ENCODE measurements at regions not wholly inside any gene's neighbourhood (a gene's known extent, or its start where the extent isn't known, plus 50 kb on each side); places are given as distances from the start of the nearest gene placed in this dataset.
A peak's percentile ranks its signal among the peaks of the same experiment; 100 is the strongest.

- H3K27me3 ChIP-seq = no peaks in the 10 kb centered on the region
- no peak overlapping the region for H3K4me3 ChIP-seq (replicated peaks in 1 of 3)
- 97 to 98% methylated on average over 6 of the region's 6 CpGs for WGBS, 2 donors
- no peaks in the 10 kb centered on the region for H3K9me3 ChIP-seq
- DNase-seq = no peak
- TF ChIP-seq POLR2A (IDR thresholded peaks at IDR 0.05) = no peak
- peaks cover 41 to 46% of the 10 kb centered on the region in 2 donors for H3K4me1 ChIP-seq
- intact Hi-C loops (cut with DNase I) = no loop called here
- peak overlapping the region in 2 of 3 donors; percentile 68 to 83 for H3K27ac ChIP-seq
- no peaks in the 10 kb centered on the region for H3K36me3 ChIP-seq
These were observed 58.8 kb upstream of the ERRFI1 start for GRCh38 chr1:8084913-8085312.

GRCh38 chr1:8083739-8084484 is 57.8 kb upstream of the ERRFI1 start:
- no peak for TF ChIP-seq CTCF (IDR thresholded peaks at IDR 0.05)
- no peak for TF ChIP-seq POLR2A (IDR thresholded peaks at IDR 0.05)
- Histone ChIP-seq H3K36me3 (no peaks in the 10 kb centered on the region), H3K27me3 (no peaks in the 10 kb centered on the region), H3K27ac (peak overlapping the region; percentile 68 to 83 (median 74)), H3K4me1 (peaks cover 47 to 54% of the 10 kb centered on the region in 2 donors), H3K4me3 (replicated peaks in 1 of 3) (no peak overlapping the region), H3K9me3 (no peaks in the 10 kb centered on the region)
- 53 to 62% methylated on average over 9 of the region's 9 CpGs for WGBS, 2 donors
- intact Hi-C loops (cut with DNase I) = no loop called here
- DNase-seq = no peak

- Histone ChIP-seq H3K4me3 (replicated peaks in 1 of 3) (no peak overlapping the region), H3K27me3 (no peaks in the 10 kb centered on the region), H3K36me3 (no peaks in the 10 kb centered on the region), H3K27ac (peak overlapping the region; percentile 68 to 83 (median 74)), H3K4me1 (peaks cover 51 to 58% of the 10 kb centered on the region in 2 donors), H3K9me3 (no peaks in the 10 kb centered on the region)
- TF ChIP-seq POLR2A (IDR thresholded peaks at IDR 0.05) = no peak
- no peak for TF ChIP-seq CTCF (IDR thresholded peaks at IDR 0.05)
- 60 to 67% methylated on average over 2 of the region's 2 CpGs for WGBS, 2 donors
- DNase-seq = no peak
- intact Hi-C loops (cut with DNase I) = no loop called here
These were observed 56.8 kb upstream of the ERRFI1 start for GRCh38 chr1:8082945-8083344.

GRCh38 chr1:8078176-8078671 is 52.1 kb upstream of the ERRFI1 start:
- Histone ChIP-seq H3K36me3 (no peaks in the 10 kb centered on the region), H3K27ac (peak overlapping the region; percentile 93 to 98 (median 96)), H3K27me3 (no peaks in the 10 kb centered on the region), H3K4me3 (replicated peaks in 1 of 3) (peak overlapping the region in 1 of 3 donors; percentile 4), H3K4me1 (peaks cover 62 to 74% of the 10 kb centered on the region in 2 donors), H3K9me3 (no peaks in the 10 kb centered on the region)
- intact Hi-C loops (cut with DNase I) = no loop called here
- no peak for TF ChIP-seq CTCF (IDR thresholded peaks at IDR 0.05)
- TF ChIP-seq POLR2A (IDR thresholded peaks at IDR 0.05) = peak in 1 of 2 donors; percentile 89
- DNase-seq = peak; percentile 63 to 65
- WGBS, 2 donors = 32 to 41% methylated on average over 6 of the region's 6 CpGs

- WGBS, 2 donors = 43 to 54% methylated on average over 4 of the region's 4 CpGs
- no peak overlapping the region for H3K4me3 ChIP-seq (replicated peaks in 1 of 3)
- no peaks in the 10 kb centered on the region for H3K27me3 ChIP-seq
- peak overlapping the region; percentile 93 to 98 (median 96) for H3K27ac ChIP-seq
- H3K4me1 ChIP-seq = peaks cover 56 to 69% of the 10 kb centered on the region in 2 donors
- TF ChIP-seq POLR2A (IDR thresholded peaks at IDR 0.05) (no peak), CTCF (IDR thresholded peaks at IDR 0.05) (no peak)
- no peaks in the 10 kb centered on the region for H3K9me3 ChIP-seq
- no peaks in the 10 kb centered on the region for H3K36me3 ChIP-seq
- no peak for DNase-seq
- intact Hi-C loops (cut with DNase I) = no loop called here
These were observed 51.5 kb upstream of the ERRFI1 start for GRCh38 chr1:8077602-8078001.
